HEK293T (cell line): ENCODE measurements at regions not wholly inside any gene's neighbourhood (a gene's known extent, or its start where the extent isn't known, plus 50 kb on each side); places are given as distances from the start of the nearest gene placed in this dataset.
"Not testable (repeated sequence)": the region's sequence is repeated elsewhere in the genome, so short reads cannot be mapped to it uniquely, and the experiment has no call there.

ENCODE experiments used
- ARNT ChIP-seq: fragments of 450-650 bp; IDR thresholded peaks from 2 replicates; pipeline ENCODE4 v1.6.1; 2017; ENCODE audit warnings: mild to moderate bottlenecking
- BHLHE40 ChIP-seq: fragments of 450-650 bp; IDR thresholded peaks from 2 replicates; pipeline ENCODE4 v1.6.1; 2016; ENCODE audit warnings: mild to moderate bottlenecking, moderate library complexity, borderline replicate concordance
- ELF4 ChIP-seq: fragments of 450-650 bp; IDR thresholded peaks from 2 replicates; pipeline ENCODE4 v1.6.1; 2017; ENCODE audit warnings: antibody characterized with exemption
- FOXA1 ChIP-seq: fragments of 450-650 bp; IDR thresholded peaks from 2 replicates; pipeline ENCODE4 v1.6.1; 2016; ENCODE audit warnings: mild to moderate bottlenecking
- FOXK2 ChIP-seq: fragments of 450-650 bp; IDR thresholded peaks from 2 replicates; pipeline ENCODE4 v1.6.1; 2016; ENCODE audit warnings: mild to moderate bottlenecking
- FOXM1 ChIP-seq: fragments of 450-650 bp; IDR thresholded peaks from 2 replicates; pipeline ENCODE4 v1.6.1; 2017; ENCODE audit warnings: mild to moderate bottlenecking, borderline replicate concordance
- L3MBTL2 ChIP-seq: fragments of 450-650 bp; conservative IDR thresholded peaks from 2 replicates; pipeline ENCODE4 v1.6.1; 2016; ENCODE audit warnings: mild to moderate bottlenecking
- LEF1 ChIP-seq: fragments of 450-650 bp; IDR thresholded peaks from 2 replicates; pipeline ENCODE4 v1.6.1; 2017; ENCODE audit warnings: mild to moderate bottlenecking, borderline replicate concordance
- SP1 ChIP-seq: fragments of 450-650 bp; IDR thresholded peaks from 2 replicates; pipeline ENCODE4 v1.6.1; 2017
- SUZ12 ChIP-seq: fragments of 450-650 bp; IDR thresholded peaks from 2 replicates; pipeline ENCODE4 v1.6.1; 2016; ENCODE audit warnings: mild to moderate bottlenecking
- TARDBP ChIP-seq: fragments of 450-650 bp; IDR thresholded peaks from 2 replicates; pipeline ENCODE4 v1.6.1; 2016
- ZNF384 ChIP-seq: fragments of 450-650 bp; IDR thresholded peaks from 2 replicates; pipeline ENCODE4 v1.6.1; 2016
- TF ChIP-seq, protein P1 (sequence below): fragments of 450-650 bp; IDR thresholded peaks from 2 replicates; pipeline ENCODE4 v1.6.1; 2016

DNA sequence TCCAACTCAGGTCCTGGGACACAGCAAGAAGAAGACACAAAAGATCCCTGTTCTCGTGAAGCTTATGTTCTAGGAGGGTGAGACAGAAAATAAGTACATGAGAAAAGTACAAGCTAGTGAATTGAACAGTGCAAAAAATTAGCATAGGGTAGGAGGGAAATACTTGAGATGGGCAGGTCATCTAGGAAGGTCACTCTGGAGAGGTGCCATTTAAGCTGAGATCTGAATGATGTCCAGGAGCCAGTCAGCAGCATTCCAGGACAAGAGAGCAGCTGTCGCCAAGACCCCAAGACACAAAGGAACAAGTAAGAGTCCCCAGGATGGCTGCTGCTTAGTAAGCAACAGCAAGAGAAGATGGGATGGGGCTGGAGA, 379.4 kb downstream of the ANAPC1 start:
- not testable (repeated sequence) for TF ChIP-seq ZNF384, SUZ12, BHLHE40, SP1, ARNT, FOXA1, FOXM1, LEF1, L3MBTL2, ELF4, FOXK2, TARDBP
- TF ChIP-seq, protein P1, sequence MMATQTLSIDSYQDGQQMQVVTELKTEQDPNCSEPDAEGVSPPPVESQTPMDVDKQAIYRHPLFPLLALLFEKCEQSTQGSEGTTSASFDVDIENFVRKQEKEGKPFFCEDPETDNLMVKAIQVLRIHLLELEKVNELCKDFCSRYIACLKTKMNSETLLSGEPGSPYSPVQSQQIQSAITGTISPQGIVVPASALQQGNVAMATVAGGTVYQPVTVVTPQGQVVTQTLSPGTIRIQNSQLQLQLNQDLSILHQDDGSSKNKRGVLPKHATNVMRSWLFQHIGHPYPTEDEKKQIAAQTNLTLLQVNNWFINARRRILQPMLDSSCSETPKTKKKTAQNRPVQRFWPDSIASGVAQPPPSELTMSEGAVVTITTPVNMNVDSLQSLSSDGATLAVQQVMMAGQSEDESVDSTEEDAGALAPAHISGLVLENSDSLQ: not testable (repeated sequence)
